ENCODE measurements at regions not wholly inside any gene's neighbourhood (a gene's known extent, or its start where the extent isn't known, plus 50 kb on each side); places are given as distances from the start of the nearest gene placed in this dataset.

DNA sequence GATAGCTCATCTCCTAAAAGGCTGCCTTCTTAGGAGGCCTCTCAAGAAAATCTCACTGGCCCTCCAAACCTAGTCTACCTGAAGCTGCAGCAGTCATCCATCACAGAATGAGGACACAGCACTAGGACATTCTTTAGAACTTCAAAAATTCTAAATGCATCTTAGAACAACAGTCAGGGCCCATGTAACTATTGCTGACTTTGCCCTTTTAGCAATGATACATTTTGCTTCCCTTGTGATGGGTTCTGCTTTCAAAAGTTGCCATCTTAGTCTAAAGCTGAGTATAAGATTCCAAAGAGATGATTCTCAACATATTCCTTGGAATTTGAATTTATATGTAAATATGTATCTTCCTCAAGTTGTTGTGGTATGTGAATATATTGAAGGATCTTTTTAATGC lies 793.0 kb downstream of the RAB28 start:
- no peak overlapping the region for H3K27ac ChIP-seq
- H3K36me3 ChIP-seq: no peaks in the 10 kb centered on the region
- TF ChIP-seq POLR2A (IDR thresholded peaks at IDR 0.05) (no peak), POLR2AphosphoS5 (IDR thresholded peaks at IDR 0.05) (no peak)
- TF ChIP-seq, protein P1, sequence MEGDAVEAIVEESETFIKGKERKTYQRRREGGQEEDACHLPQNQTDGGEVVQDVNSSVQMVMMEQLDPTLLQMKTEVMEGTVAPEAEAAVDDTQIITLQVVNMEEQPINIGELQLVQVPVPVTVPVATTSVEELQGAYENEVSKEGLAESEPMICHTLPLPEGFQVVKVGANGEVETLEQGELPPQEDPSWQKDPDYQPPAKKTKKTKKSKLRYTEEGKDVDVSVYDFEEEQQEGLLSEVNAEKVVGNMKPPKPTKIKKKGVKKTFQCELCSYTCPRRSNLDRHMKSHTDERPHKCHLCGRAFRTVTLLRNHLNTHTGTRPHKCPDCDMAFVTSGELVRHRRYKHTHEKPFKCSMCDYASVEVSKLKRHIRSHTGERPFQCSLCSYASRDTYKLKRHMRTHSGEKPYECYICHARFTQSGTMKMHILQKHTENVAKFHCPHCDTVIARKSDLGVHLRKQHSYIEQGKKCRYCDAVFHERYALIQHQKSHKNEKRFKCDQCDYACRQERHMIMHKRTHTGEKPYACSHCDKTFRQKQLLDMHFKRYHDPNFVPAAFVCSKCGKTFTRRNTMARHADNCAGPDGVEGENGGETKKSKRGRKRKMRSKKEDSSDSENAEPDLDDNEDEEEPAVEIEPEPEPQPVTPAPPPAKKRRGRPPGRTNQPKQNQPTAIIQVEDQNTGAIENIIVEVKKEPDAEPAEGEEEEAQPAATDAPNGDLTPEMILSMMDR (IDR thresholded peaks at IDR 0.05): no peak
- no peak for DNase-seq (ENCODE audit: low spot score)
- intact Hi-C loops (cut with DNase I): no loop called here
- no peaks in the 10 kb centered on the region for H3K4me1 ChIP-seq (replicated peaks)
- no peaks in the 10 kb centered on the region for H3K27me3 ChIP-seq (replicated peaks; ENCODE audit: insufficient read depth)
- H3K4me3 ChIP-seq: no peak overlapping the region
- no peaks in the 10 kb centered on the region for H3K9me3 ChIP-seq

DNA sequence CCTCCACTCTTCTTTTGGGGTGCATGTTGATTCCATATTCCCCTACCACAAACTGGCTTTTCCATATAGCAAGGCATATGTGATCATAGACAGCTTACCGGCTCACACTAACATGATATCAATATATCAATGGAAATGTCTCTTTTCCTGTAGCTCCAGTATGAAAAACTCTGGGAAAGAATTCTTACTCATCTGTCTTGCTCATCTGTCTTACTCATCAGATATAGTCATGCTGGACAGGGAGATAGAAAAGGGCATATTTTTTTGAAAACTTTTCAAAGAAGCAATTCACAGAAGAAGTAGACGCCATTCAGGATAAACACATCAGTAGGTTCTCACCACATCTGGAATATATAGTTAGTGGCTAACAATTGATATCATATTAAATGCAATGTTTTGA lies 794.7 kb downstream of the RAB28 start:
- H3K27ac ChIP-seq: no peak overlapping the region
- H3K27me3 ChIP-seq (replicated peaks; ENCODE audit: insufficient read depth): no peaks in the 10 kb centered on the region
- TF ChIP-seq POLR2A (IDR thresholded peaks at IDR 0.05) (no peak), POLR2AphosphoS5 (IDR thresholded peaks at IDR 0.05) (no peak)
- TF ChIP-seq, protein P1 (IDR thresholded peaks at IDR 0.05): no peak
- DNase-seq (ENCODE audit: low spot score): no peak
- intact Hi-C loops (cut with DNase I): no loop called here
- H3K9me3 ChIP-seq: no peaks in the 10 kb centered on the region
- no peak overlapping the region for H3K4me3 ChIP-seq
- H3K4me1 ChIP-seq (replicated peaks): no peaks in the 10 kb centered on the region
- no peaks in the 10 kb centered on the region for H3K36me3 ChIP-seq
- WGBS: 97% methylated on average over 2 of the region's 2 CpGs

DNA sequence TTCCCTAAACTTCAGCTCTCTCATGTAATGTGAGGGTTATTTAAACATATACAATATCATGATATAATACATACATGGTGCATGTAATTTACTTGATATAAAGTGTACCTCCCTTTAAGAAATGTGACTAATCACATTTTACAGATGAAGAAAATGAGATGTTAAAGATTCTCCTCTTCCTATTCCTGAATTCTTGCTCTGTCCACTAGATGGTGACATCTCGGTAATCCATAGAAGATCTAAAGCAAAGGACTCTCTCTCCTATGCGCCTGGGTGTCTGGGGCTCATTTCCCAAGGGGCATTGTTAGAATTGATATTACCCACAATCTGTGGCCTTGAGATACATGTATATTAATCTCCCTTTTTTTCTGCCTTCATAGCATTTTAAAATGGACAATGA lies 804.9 kb downstream of the RAB28 start:
- WGBS: 49% methylated on average over 2 of the region's 2 CpGs
- no peak for DNase-seq (ENCODE audit: low spot score)
- intact Hi-C loops (cut with DNase I): no loop called here
- no peak overlapping the region for H3K4me3 ChIP-seq
- H3K4me1 ChIP-seq (replicated peaks): no peaks in the 10 kb centered on the region
- no peaks in the 10 kb centered on the region for H3K9me3 ChIP-seq
- TF ChIP-seq, protein P1 (IDR thresholded peaks at IDR 0.05): no peak
- no peak for TF ChIP-seq POLR2A (IDR thresholded peaks at IDR 0.05)
- no peak for TF ChIP-seq POLR2AphosphoS5 (IDR thresholded peaks at IDR 0.05)
- H3K27me3 ChIP-seq (replicated peaks; ENCODE audit: insufficient read depth): no peaks in the 10 kb centered on the region
- no peaks in the 10 kb centered on the region for H3K36me3 ChIP-seq
- no peak overlapping the region for H3K27ac ChIP-seq

DNA sequence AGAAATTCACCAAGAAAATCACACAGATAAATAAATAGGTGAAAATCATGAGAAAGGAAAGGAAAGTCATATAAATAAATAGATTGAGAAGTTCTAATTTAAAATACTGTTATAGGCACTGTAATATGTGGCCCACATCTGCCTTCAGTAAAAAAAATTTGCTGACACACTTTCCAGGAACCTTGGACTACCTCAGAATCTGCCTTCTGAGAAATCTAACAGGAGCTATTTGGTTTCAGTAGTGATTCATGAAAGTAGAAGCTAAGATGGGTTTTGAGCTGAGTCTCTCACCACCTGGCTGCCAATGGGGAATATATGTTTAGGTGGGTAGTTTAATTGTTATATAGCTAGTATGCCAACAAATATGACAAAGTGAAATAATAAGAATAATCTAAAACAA lies 810.0 kb downstream of the RAB28 start:
- no peak for DNase-seq (ENCODE audit: low spot score)
- no peak overlapping the region for H3K4me3 ChIP-seq
- intact Hi-C loops (cut with DNase I): no loop called here
- TF ChIP-seq POLR2A (IDR thresholded peaks at IDR 0.05): no peak
- TF ChIP-seq, protein P1 (IDR thresholded peaks at IDR 0.05): no peak
- TF ChIP-seq POLR2AphosphoS5 (IDR thresholded peaks at IDR 0.05): no peak
- no peaks in the 10 kb centered on the region for H3K9me3 ChIP-seq
- H3K4me1 ChIP-seq (replicated peaks): no peaks in the 10 kb centered on the region
- no peak overlapping the region for H3K27ac ChIP-seq
- H3K27me3 ChIP-seq (replicated peaks; ENCODE audit: insufficient read depth): no peaks in the 10 kb centered on the region
- H3K36me3 ChIP-seq: no peaks in the 10 kb centered on the region

DNA sequence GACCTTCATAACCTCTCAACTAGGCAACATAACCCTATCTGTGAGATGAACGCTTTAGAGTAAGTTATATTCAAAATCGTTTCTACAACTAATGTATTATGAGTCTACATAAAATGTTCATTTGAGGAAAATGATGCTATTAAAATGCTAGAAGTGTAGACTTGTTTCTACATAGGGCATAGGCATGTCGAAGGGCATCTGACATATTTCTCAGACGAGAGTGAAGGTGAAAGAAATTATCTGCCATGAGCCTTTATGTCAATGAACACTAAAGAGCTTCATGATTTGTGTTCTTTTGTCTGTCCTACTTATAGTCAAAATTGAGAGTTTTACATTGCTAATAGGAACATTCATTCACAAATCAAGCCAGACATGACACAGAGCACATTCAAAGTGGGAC lies 811.8 kb downstream of the RAB28 start:
- Histone ChIP-seq H3K4me1 (replicated peaks) (no peaks in the 10 kb centered on the region), H3K27ac (no peak overlapping the region), H3K36me3 (no peaks in the 10 kb centered on the region), H3K9me3 (no peaks in the 10 kb centered on the region), H3K27me3 (replicated peaks; ENCODE audit: insufficient read depth) (no peaks in the 10 kb centered on the region), H3K4me3 (no peak overlapping the region)
- intact Hi-C loops (cut with DNase I): no loop called here
- TF ChIP-seq, protein P1 (IDR thresholded peaks at IDR 0.05): no peak
- TF ChIP-seq POLR2A (IDR thresholded peaks at IDR 0.05) (no peak), POLR2AphosphoS5 (IDR thresholded peaks at IDR 0.05) (no peak)
- 83% methylated on average over 4 of the region's 4 CpGs for WGBS
- no peak for DNase-seq (ENCODE audit: low spot score)
